Right renal pelvis (tissue), 4 donors: ENCODE measurements at regions not wholly inside any gene's neighbourhood (a gene's known extent, or its start where the extent isn't known, plus 50 kb on each side); places are given as distances from the start of the nearest gene placed in this dataset.

ENCODE experiments used
- DNase-seq, 4 donors: peaks; one replicate each; pipeline ENCODE4 v3.0.0-alpha.2; 2013; ENCODE audit warnings: low read depth in 4 of 4, low spot score in 3 of 4, missing footprints in 1 of 4

- DNase-seq = no peak
Observed at GRCh38 chr15:61421938-61422337, 192.8 kb upstream of the RORA start.

GRCh38 chr15:61421470-61421869, 192.4 kb upstream of the RORA start:
- no peak for DNase-seq

- DNase-seq = no peak
Observed at GRCh38 chr15:61420546-61420945, 191.4 kb upstream of the RORA start.

- no peak for DNase-seq
Observed at GRCh38 chr15:61415617-61416120, 186.6 kb upstream of the RORA start.

GRCh38 chr15:61411902-61412510, 182.9 kb upstream of the RORA start:
- peak in 3 of 4 donors; percentile 4 to 18 (median 5) for DNase-seq

GRCh38 chr15:61410662-61411061, 181.6 kb upstream of the RORA start:
- no peak for DNase-seq

- DNase-seq = no peak
Observed at GRCh38 chr15:61404567-61404966, 175.5 kb upstream of the RORA start.

GRCh38 chr15:61403884-61404283, 174.8 kb upstream of the RORA start:
- no peak for DNase-seq

GRCh38 chr15:61401903-61402698, 173.0 kb upstream of the RORA start:
- no peak for DNase-seq

GRCh38 chr15:61398310-61398709, 169.2 kb upstream of the RORA start:
- DNase-seq = no peak

GRCh38 chr15:61396235-61396919, 167.3 kb upstream of the RORA start:
- no peak for DNase-seq

- no peak for DNase-seq
Observed at GRCh38 chr15:61393949-61394348, 164.8 kb upstream of the RORA start.

GRCh38 chr15:61393524-61393923, 164.4 kb upstream of the RORA start:
- DNase-seq = no peak

GRCh38 chr15:61390138-61390537, 161.0 kb upstream of the RORA start:
- no peak for DNase-seq

GRCh38 chr15:61389334-61390028, 160.4 kb upstream of the RORA start:
- DNase-seq = no peak

- DNase-seq = no peak
Observed at GRCh38 chr15:61387675-61388074, 158.6 kb upstream of the RORA start.

- no peak for DNase-seq
Observed at GRCh38 chr15:61383421-61383820, 154.3 kb upstream of the RORA start.

- no peak for DNase-seq
Observed at GRCh38 chr15:61382927-61383326, 153.8 kb upstream of the RORA start.

GRCh38 chr15:61381501-61381900, 152.4 kb upstream of the RORA start:
- no peak for DNase-seq

GRCh38 chr15:61380270-61380669, 151.2 kb upstream of the RORA start:
- no peak for DNase-seq

GRCh38 chr15:61379005-61379404, 149.9 kb upstream of the RORA start:
- no peak for DNase-seq
